ENCODE measurements at regions not wholly inside any gene's neighbourhood (a gene's known extent, or its start where the extent isn't known, plus 50 kb on each side); places are given as distances from the start of the nearest gene placed in this dataset.
"Not testable (repeated sequence)": the region's sequence is repeated elsewhere in the genome, so short reads cannot be mapped to it uniquely, and the experiment has no call there.

GRCh38 chr1:157301477-157302198 lies 163.4 kb upstream of the ETV3 start:
- H3K4me2 ChIP-seq (replicated peaks; ENCODE audit: extremely low read depth, low read length, poor library complexity, severe bottlenecking) = no peak overlapping the region
- no peaks in the 10 kb centered on the region for H3K27me3 ChIP-seq (ENCODE audit: control insufficient read depth in 2 of 2, insufficient read depth in 2 of 2, low read length in 2 of 2)
- H3K27ac Mint-ChIP-seq = no peak overlapping the region
- H3K4me3 Mint-ChIP-seq = no peak overlapping the region
- no peaks in the 10 kb centered on the region for H3K79me2 ChIP-seq (ENCODE audit: insufficient read depth, low read length)
- peaks cover 0 to 3% (median 0%) of the 10 kb centered on the region in 7 donors for H3K9me3 Mint-ChIP-seq
- no peaks in the 10 kb centered on the region for H3K4me1 ChIP-seq (ENCODE audit: control insufficient read depth in 1 of 2, insufficient read depth in 2 of 2, low read length in 2 of 2)
- no peak overlapping the region for H3K4me3 ChIP-seq (replicated peaks in 1 of 3; ENCODE audit: low read depth in 2 of 3, low read length in 3 of 3)
- H3K9me3 ChIP-seq (replicated peaks in 1 of 2; ENCODE audit: control insufficient read depth in 1 of 2, insufficient read depth in 1 of 2, low read length in 2 of 2) = no peaks in the 10 kb centered on the region
- 86% methylated on average over 1 of the region's 2 CpGs for WGBS (ENCODE audit: insufficient coverage)
- DNase-seq = no peak
- H3K9ac ChIP-seq (ENCODE audit: insufficient read depth, low read length, poor library complexity, severe bottlenecking) = no peak overlapping the region
- H3K27ac ChIP-seq (ENCODE audit: low read depth in 1 of 2, low read length in 2 of 2) = no peak overlapping the region
- intact Hi-C loops (cut with micrococcal nuclease) = no loop called here
- no peaks in the 10 kb centered on the region for H3K4me1 Mint-ChIP-seq
- no peaks in the 10 kb centered on the region for H3K36me3 ChIP-seq (replicated peaks in 1 of 2; ENCODE audit: control insufficient read depth in 1 of 2, insufficient read depth in 2 of 2, low read length in 2 of 2)
- no peaks in the 10 kb centered on the region for H3K36me3 Mint-ChIP-seq
- H2AFZ ChIP-seq (ENCODE audit: insufficient read depth, low read depth, low read length, poor library complexity, severe bottlenecking) = no peak overlapping the region
- peaks cover 8 to 17% (median 12%) of the 10 kb centered on the region in 3 donors for H3K27me3 Mint-ChIP-seq (ENCODE audit: low read depth in 3 of 3)
- H4K20me1 ChIP-seq (ENCODE audit: insufficient read depth, low read length) = no peaks in the 10 kb centered on the region
- TF ChIP-seq CTCF (IDR thresholded peaks at IDR 0.05) = no peak

GRCh38 chr1:157294387-157295145 lies 156.4 kb upstream of the ETV3 start:
- H4K20me1 ChIP-seq (ENCODE audit: insufficient read depth, low read length); DNase-seq; H3K4me1 Mint-ChIP-seq; H3K9me3 ChIP-seq (replicated peaks in 1 of 2; ENCODE audit: control insufficient read depth in 1 of 2, insufficient read depth in 1 of 2, low read length in 2 of 2); H3K9me3 Mint-ChIP-seq; H3K36me3 Mint-ChIP-seq; H3K4me3 ChIP-seq (replicated peaks in 1 of 3; ENCODE audit: low read depth in 2 of 3, low read length in 3 of 3); intact Hi-C loops (cut with micrococcal nuclease); H3K4me1 ChIP-seq (ENCODE audit: control insufficient read depth in 1 of 2, insufficient read depth in 2 of 2, low read length in 2 of 2); H2AFZ ChIP-seq (ENCODE audit: insufficient read depth, low read depth, low read length, poor library complexity, severe bottlenecking); H3K79me2 ChIP-seq (ENCODE audit: insufficient read depth, low read length); H3K36me3 ChIP-seq (replicated peaks in 1 of 2; ENCODE audit: control insufficient read depth in 1 of 2, insufficient read depth in 2 of 2, low read length in 2 of 2); H3K27me3 ChIP-seq (ENCODE audit: control insufficient read depth in 2 of 2, insufficient read depth in 2 of 2, low read length in 2 of 2); H3K27ac ChIP-seq (ENCODE audit: low read depth in 1 of 2, low read length in 2 of 2); H3K4me2 ChIP-seq (replicated peaks; ENCODE audit: extremely low read depth, low read length, poor library complexity, severe bottlenecking); H3K27ac Mint-ChIP-seq; H3K4me3 Mint-ChIP-seq; H3K9ac ChIP-seq (ENCODE audit: insufficient read depth, low read length, poor library complexity, severe bottlenecking): not testable (repeated sequence)
- peaks cover 10 to 17% (median 13%) of the 10 kb centered on the region in 3 donors for H3K27me3 Mint-ChIP-seq (ENCODE audit: low read depth in 3 of 3)
- WGBS (ENCODE audit: insufficient coverage) = 94% methylated on average over 6 of the region's 10 CpGs

Data from CD14-positive monocyte (primary cell).